Uterus (tissue), 2 donors: ENCODE measurements at regions not wholly inside any gene's neighbourhood (a gene's known extent, or its start where the extent isn't known, plus 50 kb on each side); places are given as distances from the start of the nearest gene placed in this dataset.

Experiments used
- POLR2A ChIP-seq, 2 donors: fragments of 450-650 bp; IDR thresholded peaks; one replicate each; pipeline ENCODE4 v1.6.1; 2016; ENCODE audit warnings: antibody characterized with exemption in 2 of 2, mild to moderate bottlenecking in 1 of 2, moderate library complexity in 1 of 2
- TF ChIP-seq, protein P1 (sequence below), 4 experiments: fragments of 200-600 bp in 2 of 4; fragments of 450-650 bp in 2 of 4; sonication (generic) in 2 of 4; IDR thresholded peaks; one replicate each; pipeline ENCODE4 v1.5.1; 2016 to 2019; ENCODE audit warnings: antibody characterized with exemption in 4 of 4, mild to moderate bottlenecking in 2 of 4, moderate library complexity in 1 of 4

DNA sequence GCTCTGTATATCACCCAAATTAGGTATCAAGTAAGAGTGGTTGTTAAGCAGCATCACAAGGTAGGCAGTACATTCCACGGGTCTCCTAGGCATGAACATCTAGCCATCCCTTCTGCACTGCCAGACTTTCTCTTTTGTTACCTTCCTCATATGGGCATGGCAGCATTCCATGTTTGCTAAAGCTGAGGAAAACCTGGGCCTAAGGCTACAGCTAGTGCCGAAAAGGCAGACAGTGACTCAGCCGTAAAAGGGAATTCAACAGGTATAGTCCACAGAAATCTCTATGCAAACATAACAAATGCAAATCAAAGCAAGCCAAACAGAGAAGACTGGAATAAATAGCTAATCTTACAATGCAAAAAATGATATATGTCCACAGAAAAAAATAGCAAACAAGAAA lies 645.4 kb downstream of the ZBBX start:
- TF ChIP-seq, protein P1, sequence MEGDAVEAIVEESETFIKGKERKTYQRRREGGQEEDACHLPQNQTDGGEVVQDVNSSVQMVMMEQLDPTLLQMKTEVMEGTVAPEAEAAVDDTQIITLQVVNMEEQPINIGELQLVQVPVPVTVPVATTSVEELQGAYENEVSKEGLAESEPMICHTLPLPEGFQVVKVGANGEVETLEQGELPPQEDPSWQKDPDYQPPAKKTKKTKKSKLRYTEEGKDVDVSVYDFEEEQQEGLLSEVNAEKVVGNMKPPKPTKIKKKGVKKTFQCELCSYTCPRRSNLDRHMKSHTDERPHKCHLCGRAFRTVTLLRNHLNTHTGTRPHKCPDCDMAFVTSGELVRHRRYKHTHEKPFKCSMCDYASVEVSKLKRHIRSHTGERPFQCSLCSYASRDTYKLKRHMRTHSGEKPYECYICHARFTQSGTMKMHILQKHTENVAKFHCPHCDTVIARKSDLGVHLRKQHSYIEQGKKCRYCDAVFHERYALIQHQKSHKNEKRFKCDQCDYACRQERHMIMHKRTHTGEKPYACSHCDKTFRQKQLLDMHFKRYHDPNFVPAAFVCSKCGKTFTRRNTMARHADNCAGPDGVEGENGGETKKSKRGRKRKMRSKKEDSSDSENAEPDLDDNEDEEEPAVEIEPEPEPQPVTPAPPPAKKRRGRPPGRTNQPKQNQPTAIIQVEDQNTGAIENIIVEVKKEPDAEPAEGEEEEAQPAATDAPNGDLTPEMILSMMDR (IDR thresholded peaks at IDR 0.05) = no peak
- no peak for TF ChIP-seq POLR2A (IDR thresholded peaks at IDR 0.05)
